ENCODE measurements at regions not wholly inside any gene's neighbourhood (a gene's known extent, or its start where the extent isn't known, plus 50 kb on each side); places are given as distances from the start of the nearest gene placed in this dataset.

- Histone ChIP-seq H3K9me3 (replicated peaks in 1 of 3) (no peaks in the 10 kb centered on the region), H3K27ac (no peak overlapping the region), H3K36me3 (replicated peaks in 1 of 2) (no peaks in the 10 kb centered on the region), H3K27me3 (no peaks in the 10 kb centered on the region), H3K4me3 (no peak overlapping the region), H3K4me1 (replicated peaks in 1 of 2) (no peaks in the 10 kb centered on the region)
- intact Hi-C loops (cut with DNase I): no loop called here
- no peak for DNase-seq
- TF ChIP-seq CTCF (IDR thresholded peaks at IDR 0.05): no peak
- TF ChIP-seq POLR2A (IDR thresholded peaks at IDR 0.05): no peak
Measured at GRCh38 chr11:80129396-80129795, 688.6 kb upstream of the TENM4 start.

GRCh38 chr11:80122211-80122610 is 681.4 kb upstream of the TENM4 start:
- 42 to 59% (median 48%) methylated on average over 2 of the region's 2 CpGs for WGBS, 4 donors
- no peaks in the 10 kb centered on the region for H3K27me3 ChIP-seq
- H3K27ac ChIP-seq: no peak overlapping the region
- H3K36me3 ChIP-seq (replicated peaks in 1 of 2): no peaks in the 10 kb centered on the region
- TF ChIP-seq POLR2A (IDR thresholded peaks at IDR 0.05) (no peak), CTCF (IDR thresholded peaks at IDR 0.05) (no peak)
- H3K4me3 ChIP-seq: no peak overlapping the region
- no peaks in the 10 kb centered on the region for H3K4me1 ChIP-seq (replicated peaks in 1 of 2)
- no peak for DNase-seq
- intact Hi-C loops (cut with DNase I): no loop called here
- H3K9me3 ChIP-seq (replicated peaks in 1 of 3): no peaks in the 10 kb centered on the region

GRCh38 chr11:80118073-80118472 is 677.2 kb upstream of the TENM4 start:
- Histone ChIP-seq H3K36me3 (replicated peaks in 1 of 2) (no peaks in the 10 kb centered on the region), H3K4me3 (no peak overlapping the region), H3K27me3 (no peaks in the 10 kb centered on the region), H3K4me1 (replicated peaks in 1 of 2) (no peaks in the 10 kb centered on the region), H3K27ac (no peak overlapping the region), H3K9me3 (replicated peaks in 1 of 3) (no peaks in the 10 kb centered on the region)
- DNase-seq: no peak
- TF ChIP-seq POLR2A (IDR thresholded peaks at IDR 0.05) (no peak), CTCF (IDR thresholded peaks at IDR 0.05) (no peak)
- 82 to 89% (median 87%) methylated on average over 2 of the region's 2 CpGs for WGBS, 4 donors
- intact Hi-C loops (cut with DNase I): no loop called here

GRCh38 chr11:80116796-80117195 is 676.0 kb upstream of the TENM4 start:
- Histone ChIP-seq H3K27me3 (no peaks in the 10 kb centered on the region), H3K9me3 (replicated peaks in 1 of 3) (no peaks in the 10 kb centered on the region), H3K4me3 (no peak overlapping the region), H3K4me1 (replicated peaks in 1 of 2) (no peaks in the 10 kb centered on the region), H3K27ac (no peak overlapping the region), H3K36me3 (replicated peaks in 1 of 2) (no peaks in the 10 kb centered on the region)
- 79 to 84% (median 82%) methylated on average over 3 of the region's 3 CpGs for WGBS, 4 donors
- no peak for DNase-seq
- no peak for TF ChIP-seq POLR2A (IDR thresholded peaks at IDR 0.05)
- no peak for TF ChIP-seq CTCF (IDR thresholded peaks at IDR 0.05)
- intact Hi-C loops (cut with DNase I): no loop called here

Data from adrenal gland (tissue), 9 donors.